ENCODE measurements at regions not wholly inside any gene's neighbourhood (a gene's known extent, or its start where the extent isn't known, plus 50 kb on each side); places are given as distances from the start of the nearest gene placed in this dataset.
"Not testable (repeated sequence)": the region's sequence is repeated elsewhere in the genome, so short reads cannot be mapped to it uniquely, and the experiment has no call there.

DNA sequence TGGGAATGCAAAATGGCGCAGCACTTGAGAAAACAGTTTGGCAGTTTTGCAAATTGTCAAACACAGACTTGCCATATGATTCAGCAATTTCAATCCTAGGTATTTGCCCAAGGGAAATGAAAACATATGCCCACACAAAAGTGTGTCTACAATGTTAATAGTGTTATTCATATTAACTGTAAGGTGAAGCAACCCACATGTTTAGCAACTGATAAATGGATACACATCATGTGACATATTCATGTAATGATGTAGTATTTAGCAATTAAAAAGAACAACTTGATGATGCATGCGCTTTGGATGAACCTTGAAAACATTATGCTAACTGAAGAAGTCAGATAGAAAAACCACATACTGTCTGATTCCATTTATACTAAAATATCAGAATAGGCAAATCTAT, 539.0 kb upstream of the PPP2R3A start:
- no peak overlapping the region for H3K4me3 ChIP-seq (ENCODE audit: low read depth, low read length)
- DNase-seq (ENCODE audit: low read depth) = no peak
- TF ChIP-seq, protein P1, sequence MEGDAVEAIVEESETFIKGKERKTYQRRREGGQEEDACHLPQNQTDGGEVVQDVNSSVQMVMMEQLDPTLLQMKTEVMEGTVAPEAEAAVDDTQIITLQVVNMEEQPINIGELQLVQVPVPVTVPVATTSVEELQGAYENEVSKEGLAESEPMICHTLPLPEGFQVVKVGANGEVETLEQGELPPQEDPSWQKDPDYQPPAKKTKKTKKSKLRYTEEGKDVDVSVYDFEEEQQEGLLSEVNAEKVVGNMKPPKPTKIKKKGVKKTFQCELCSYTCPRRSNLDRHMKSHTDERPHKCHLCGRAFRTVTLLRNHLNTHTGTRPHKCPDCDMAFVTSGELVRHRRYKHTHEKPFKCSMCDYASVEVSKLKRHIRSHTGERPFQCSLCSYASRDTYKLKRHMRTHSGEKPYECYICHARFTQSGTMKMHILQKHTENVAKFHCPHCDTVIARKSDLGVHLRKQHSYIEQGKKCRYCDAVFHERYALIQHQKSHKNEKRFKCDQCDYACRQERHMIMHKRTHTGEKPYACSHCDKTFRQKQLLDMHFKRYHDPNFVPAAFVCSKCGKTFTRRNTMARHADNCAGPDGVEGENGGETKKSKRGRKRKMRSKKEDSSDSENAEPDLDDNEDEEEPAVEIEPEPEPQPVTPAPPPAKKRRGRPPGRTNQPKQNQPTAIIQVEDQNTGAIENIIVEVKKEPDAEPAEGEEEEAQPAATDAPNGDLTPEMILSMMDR (IDR thresholded peaks at IDR 0.05; ENCODE audit: low read depth, low read length, missing control alignments) = no peak

DNA sequence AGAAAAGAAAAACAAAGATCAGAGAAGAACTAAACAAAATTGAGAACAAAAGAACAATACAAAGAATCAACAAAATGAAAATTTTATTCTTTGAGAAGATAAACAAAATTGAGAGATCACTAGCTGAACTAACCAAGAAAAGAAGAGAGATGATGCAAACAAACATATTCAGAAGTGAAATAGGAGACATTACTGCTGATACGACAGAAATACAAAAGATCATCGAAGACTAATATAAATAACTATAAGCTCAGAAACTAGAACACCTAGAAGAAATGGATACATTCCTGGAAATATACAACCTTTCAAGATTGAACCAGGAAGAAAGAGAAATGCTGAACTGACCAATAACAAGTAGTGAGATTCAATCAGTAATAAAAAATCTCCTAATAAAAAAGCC, 533.1 kb upstream of the PPP2R3A start:
- H3K4me3 ChIP-seq (ENCODE audit: low read depth, low read length) = no peak overlapping the region
- DNase-seq (ENCODE audit: low read depth) = no peak
- TF ChIP-seq, protein P1 (IDR thresholded peaks at IDR 0.05; ENCODE audit: low read depth, low read length, missing control alignments) = no peak

DNA sequence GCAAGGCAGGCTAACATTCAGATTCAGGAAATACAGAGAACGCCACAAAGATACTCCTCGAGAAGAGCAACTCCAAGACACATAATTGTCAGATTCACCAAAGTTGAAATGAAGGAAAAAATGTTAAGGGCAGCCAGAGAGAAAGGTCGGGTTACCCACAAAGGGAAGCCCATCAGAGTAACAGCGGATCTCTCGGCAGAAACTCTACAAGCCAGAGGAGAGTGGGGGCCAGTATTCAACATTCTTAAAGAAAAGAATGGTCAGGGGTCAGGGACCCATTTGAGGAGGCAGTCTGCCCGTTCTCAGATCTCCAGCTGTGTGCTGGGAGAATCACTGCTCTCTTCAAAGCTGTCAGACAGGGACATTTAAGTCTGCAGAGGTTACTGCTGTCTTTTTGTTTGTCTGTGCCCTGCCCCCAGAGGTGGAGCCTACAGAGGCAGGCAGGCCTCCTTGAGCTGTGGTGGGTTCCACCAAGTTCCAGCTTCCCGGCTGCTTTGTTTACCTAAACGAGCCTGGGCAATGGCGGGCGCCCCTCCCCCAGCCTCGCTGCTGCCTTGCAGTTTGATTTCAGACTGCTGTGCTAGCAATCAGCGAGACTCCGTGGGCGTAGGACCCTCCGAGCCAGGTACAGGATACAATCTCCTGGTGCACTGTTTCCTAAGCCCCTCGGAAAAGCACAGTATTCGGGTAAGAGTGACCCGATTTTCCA, 526.5 kb upstream of the PPP2R3A start:
- H3K4me3 ChIP-seq (ENCODE audit: low read depth, low read length); DNase-seq (ENCODE audit: low read depth): not testable (repeated sequence)

DNA sequence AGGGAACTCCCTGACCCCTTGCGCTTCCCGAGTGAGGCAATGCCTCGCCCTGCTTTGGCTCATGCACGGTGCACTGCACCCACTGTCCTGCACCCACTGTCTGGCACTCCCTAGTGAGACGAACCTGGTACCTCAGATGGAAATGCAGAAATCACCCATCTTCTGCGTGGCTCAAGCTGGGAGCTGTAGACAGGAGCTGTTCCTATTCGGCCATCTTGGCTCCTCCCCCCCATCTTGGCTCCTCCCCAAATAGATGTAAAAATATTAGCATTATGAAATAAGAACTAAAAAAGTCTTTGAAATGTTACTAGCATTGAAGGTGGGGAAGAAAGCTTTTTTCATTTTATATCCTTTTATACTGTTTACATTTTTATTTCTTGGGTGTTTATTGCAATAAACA, 525.9 kb upstream of the PPP2R3A start:
- not testable (repeated sequence) for H3K4me3 ChIP-seq (ENCODE audit: low read depth, low read length); DNase-seq (ENCODE audit: low read depth)

DNA sequence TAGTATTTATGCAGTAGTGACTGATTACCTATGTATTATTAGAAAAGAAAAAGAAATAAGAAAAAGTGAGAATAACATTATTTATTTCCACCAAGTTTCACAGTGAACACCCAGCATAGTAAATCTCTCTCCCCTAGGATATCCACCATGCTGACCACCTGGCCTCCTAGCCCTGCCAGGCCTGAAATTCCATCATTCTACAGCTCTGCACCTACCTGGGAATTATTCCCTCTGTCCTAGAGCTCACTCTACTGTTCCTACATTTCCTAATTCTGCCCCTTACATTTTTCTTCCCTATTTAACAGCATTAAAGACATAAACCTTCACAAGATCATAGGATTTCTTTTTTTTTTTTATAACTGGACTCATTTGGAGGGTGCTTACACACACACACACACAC, 525.3 kb upstream of the PPP2R3A start:
- DNase-seq (ENCODE audit: low read depth) = no peak
- TF ChIP-seq, protein P1 (IDR thresholded peaks at IDR 0.05; ENCODE audit: low read depth, low read length, missing control alignments) = no peak
- H3K4me3 ChIP-seq (ENCODE audit: low read depth, low read length) = no peak overlapping the region

DNA sequence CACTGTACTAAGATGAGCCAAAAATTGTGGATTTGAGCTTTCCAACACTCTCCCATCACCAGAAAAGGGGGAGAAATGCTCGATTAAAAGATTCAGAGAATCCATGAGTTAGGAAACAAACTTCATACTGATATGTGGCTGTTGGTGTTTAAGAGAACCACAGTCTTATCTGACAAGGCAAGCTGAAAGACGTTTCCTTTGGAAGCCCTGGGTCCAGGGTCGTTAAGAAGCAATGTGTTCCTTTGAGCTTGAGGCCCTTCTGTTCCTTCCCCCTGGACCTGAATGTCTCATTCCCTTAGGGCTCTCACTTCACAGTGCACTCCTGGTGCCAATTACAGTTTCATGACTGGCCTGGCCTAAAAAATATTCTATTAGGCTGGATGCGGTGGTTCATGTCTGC, 524.8 kb upstream of the PPP2R3A start:
- TF ChIP-seq, protein P1 (IDR thresholded peaks at IDR 0.05; ENCODE audit: low read depth, low read length, missing control alignments) = no peak
- DNase-seq (ENCODE audit: low read depth) = no peak
- H3K4me3 ChIP-seq (ENCODE audit: low read depth, low read length) = no peak overlapping the region

DNA sequence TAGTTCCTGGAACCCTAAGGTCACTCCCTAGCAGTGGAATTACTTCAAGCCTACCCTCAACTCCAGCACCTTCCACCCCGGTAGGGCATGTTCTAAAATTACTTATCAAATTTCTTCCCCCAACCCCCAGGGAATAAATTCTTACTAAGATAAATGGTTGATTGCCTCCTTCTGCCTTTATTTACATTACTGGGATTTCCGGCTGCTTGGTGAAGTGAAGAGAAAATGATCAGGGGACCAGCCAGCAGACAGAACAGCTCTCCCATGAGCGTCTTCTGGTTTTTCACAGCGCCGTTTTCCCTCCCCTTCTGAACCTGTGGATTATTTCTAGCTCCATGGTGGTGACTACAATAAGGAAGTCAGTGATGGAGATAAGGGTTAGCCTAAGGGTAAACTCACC, 521.5 kb upstream of the PPP2R3A start:
- TF ChIP-seq, protein P1 (IDR thresholded peaks at IDR 0.05; ENCODE audit: low read depth, low read length, missing control alignments) = no peak
- H3K4me3 ChIP-seq (ENCODE audit: low read depth, low read length) = no peak overlapping the region
- no peak for DNase-seq (ENCODE audit: low read depth)

DNA sequence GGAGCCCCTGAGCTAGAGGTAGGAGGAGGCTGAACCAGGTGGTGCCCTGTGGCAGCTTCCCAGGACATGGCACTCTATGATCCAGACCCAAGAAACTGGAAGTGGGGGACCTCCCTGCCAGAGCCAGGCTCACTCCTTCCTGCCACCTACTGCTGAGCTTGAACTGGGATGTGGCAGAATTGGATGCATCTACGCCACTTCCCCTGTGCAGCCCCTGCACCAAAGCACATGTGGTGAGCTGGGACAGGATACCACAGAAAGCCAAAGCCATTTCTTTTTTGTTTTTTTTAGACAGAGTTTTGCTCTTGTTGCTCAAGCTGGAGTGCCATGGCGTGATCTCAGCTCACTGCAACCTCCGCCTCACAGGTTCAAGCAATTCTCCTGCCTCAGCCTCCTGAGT, 518.0 kb upstream of the PPP2R3A start:
- TF ChIP-seq, protein P1 (IDR thresholded peaks at IDR 0.05; ENCODE audit: low read depth, low read length, missing control alignments) = no peak
- no peak for DNase-seq (ENCODE audit: low read depth)

More for the DNA sequence above, 518.0 kb upstream of the PPP2R3A start:
- no peak overlapping the region for H3K4me3 ChIP-seq (ENCODE audit: low read depth, low read length)
